Liver (tissue), 8 donors: ENCODE measurements at regions not wholly inside any gene's neighbourhood (a gene's known extent, or its start where the extent isn't known, plus 50 kb on each side); places are given as distances from the start of the nearest gene placed in this dataset.

ENCODE experiments used
- DNase-seq: peaks from one replicate; pipeline ENCODE4 v3.0.0-alpha.2; 2017; ENCODE audit warnings: low spot score
- H3K27ac ChIP-seq, 2 donors: one replicate each; pipeline ENCODE4 v1.7.0; 2013; ENCODE audit warnings: inconsistent platforms in 2 of 2, low read length in 2 of 2, control low read depth in 1 of 2, low read depth in 1 of 2, mild to moderate bottlenecking in 1 of 2
- H3K27me3 ChIP-seq, 4 donors: one replicate each; pipeline versions ENCODE4 v1.6.1 to v1.7.0; 2013; ENCODE audit warnings: low read length in 3 of 4, inconsistent platforms in 1 of 4, mild to moderate bottlenecking in 1 of 4, moderate library complexity in 1 of 4; ENCODE audit not compliant: control insufficient read depth in 4 of 4, insufficient read depth in 4 of 4
- H3K36me3 ChIP-seq, 4 donors: one replicate each; pipeline versions ENCODE4 v1.6.1 to v1.7.0; 2013; ENCODE audit warnings: low read length in 3 of 4, mild to moderate bottlenecking in 3 of 4, low read depth in 1 of 4, moderate library complexity in 1 of 4; ENCODE audit not compliant: control insufficient read depth in 4 of 4, insufficient read depth in 3 of 4
- H3K4me1 ChIP-seq, 4 donors: one replicate each; pipeline versions ENCODE4 v1.6.1 to v1.7.0; 2013; ENCODE audit warnings: low read length in 3 of 4, mild to moderate bottlenecking in 3 of 4, moderate library complexity in 1 of 4; ENCODE audit not compliant: control insufficient read depth in 4 of 4, insufficient read depth in 4 of 4
- H3K4me3 ChIP-seq, 3 donors: one replicate each; pipeline versions ENCODE4 v1.6.1 to v1.7.0; 2013; ENCODE audit warnings: low read length in 3 of 3, control low read depth in 1 of 3, low read depth in 1 of 3, mild to moderate bottlenecking in 1 of 3
- H3K9ac ChIP-seq, 2 donors: one replicate each; pipeline ENCODE4 v1.7.0; 2013; ENCODE audit warnings: low read length in 2 of 2, mild to moderate bottlenecking in 2 of 2, moderate library complexity in 2 of 2, control low read depth in 1 of 2, low read depth in 1 of 2
- H3K9me3 ChIP-seq, 4 donors: one replicate each; pipeline versions ENCODE4 v1.6.1 to v1.7.0; 2013; ENCODE audit warnings: low read length in 3 of 4; ENCODE audit not compliant: control insufficient read depth in 4 of 4
- EGR1 ChIP-seq, 2 donors: IDR thresholded peaks; 2 replicates each; pipeline ENCODE4 v1.6.1; 2016 to 2018; ENCODE audit warnings: antibody characterized with exemption in 2 of 2, low read depth in 2 of 2
- FOXA1 ChIP-seq: IDR thresholded peaks from 2 replicates; pipeline ENCODE4 v1.6.1; 2016; ENCODE audit warnings: antibody characterized with exemption
- FOXA2 ChIP-seq: IDR thresholded peaks from 2 replicates; pipeline ENCODE4 v1.6.1; 2016; ENCODE audit warnings: antibody characterized with exemption
- GABPA ChIP-seq, 2 donors: IDR thresholded peaks in 1 of 2; conservative IDR thresholded peaks in 1 of 2; 2 replicates each; pipeline ENCODE4 v1.6.1; 2016; ENCODE audit warnings: antibody characterized with exemption in 2 of 2, mild to moderate bottlenecking in 1 of 2, moderate library complexity in 1 of 2
- HNF4A ChIP-seq, 2 donors: conservative IDR thresholded peaks; 2 replicates each; pipeline ENCODE4 v1.6.1; 2016; ENCODE audit warnings: antibody characterized with exemption in 2 of 2, mild to moderate bottlenecking in 2 of 2
- HNF4G ChIP-seq: IDR thresholded peaks from 2 replicates; pipeline ENCODE4 v1.6.1; 2016; ENCODE audit warnings: antibody characterized with exemption
- JUND ChIP-seq, 2 donors: IDR thresholded peaks; 2 replicates each; pipeline ENCODE4 v1.6.1; 2016; ENCODE audit warnings: antibody characterized with exemption in 2 of 2
- NR2F2 ChIP-seq: IDR thresholded peaks from 2 replicates; pipeline ENCODE4 v1.6.1; 2016; ENCODE audit warnings: antibody characterized with exemption
- RAD21 ChIP-seq, 2 donors: IDR thresholded peaks; 2 replicates each; pipeline ENCODE4 v1.6.1; 2016; ENCODE audit warnings: antibody characterized with exemption in 2 of 2, mild to moderate bottlenecking in 2 of 2
- RXRA ChIP-seq, 2 donors: IDR thresholded peaks; 2 replicates each; pipeline ENCODE4 v1.6.1; 2017 to 2018; ENCODE audit warnings: antibody characterized with exemption in 2 of 2, mild to moderate bottlenecking in 1 of 2
- SP1 ChIP-seq: IDR thresholded peaks from 2 replicates; pipeline ENCODE4 v1.6.1; 2018; ENCODE audit warnings: antibody characterized with exemption, mild to moderate bottlenecking
- TAF1 ChIP-seq: conservative IDR thresholded peaks from 2 replicates; pipeline ENCODE4 v1.6.1; 2016; ENCODE audit warnings: antibody characterized with exemption, mild to moderate bottlenecking
- YY1 ChIP-seq: IDR thresholded peaks from 2 replicates; pipeline ENCODE4 v1.6.1; 2016; ENCODE audit warnings: antibody characterized with exemption, mild to moderate bottlenecking
- WGBS: extraction: QIAGEN DNeasy Blood & Tissue Kit; methylation state at CpG from one replicate; pipeline ENCODE4 v1.1.7; 2013; 5-methylcytosine and 5-hydroxymethylcytosine counted together
- TF ChIP-seq, protein P1 (sequence below): IDR thresholded peaks from 2 replicates; pipeline ENCODE4 v1.6.1; 2016; ENCODE audit warnings: antibody characterized with exemption
- TF ChIP-seq, protein P2 (sequence below): fragments of 150-350 bp; IDR thresholded peaks from 2 replicates; pipeline ENCODE4 v1.5.1; 2017; ENCODE audit warnings: improper control_type of control experiment, low read depth, low read length; ENCODE audit not compliant: missing input control
- TF ChIP-seq, protein P3 (sequence below): IDR thresholded peaks from 2 replicates; pipeline ENCODE4 v1.6.1; 2016; ENCODE audit warnings: antibody characterized with exemption
- TF ChIP-seq, protein P4 (sequence below): IDR thresholded peaks from 2 replicates; pipeline ENCODE4 v1.6.1; 2016; ENCODE audit warnings: antibody characterized with exemption
- donor health status: healthy.
- donor health status: healthy.
- donor health status: healthy.
- donor health status: healthy.
- donor health status: healthy.

DNA sequence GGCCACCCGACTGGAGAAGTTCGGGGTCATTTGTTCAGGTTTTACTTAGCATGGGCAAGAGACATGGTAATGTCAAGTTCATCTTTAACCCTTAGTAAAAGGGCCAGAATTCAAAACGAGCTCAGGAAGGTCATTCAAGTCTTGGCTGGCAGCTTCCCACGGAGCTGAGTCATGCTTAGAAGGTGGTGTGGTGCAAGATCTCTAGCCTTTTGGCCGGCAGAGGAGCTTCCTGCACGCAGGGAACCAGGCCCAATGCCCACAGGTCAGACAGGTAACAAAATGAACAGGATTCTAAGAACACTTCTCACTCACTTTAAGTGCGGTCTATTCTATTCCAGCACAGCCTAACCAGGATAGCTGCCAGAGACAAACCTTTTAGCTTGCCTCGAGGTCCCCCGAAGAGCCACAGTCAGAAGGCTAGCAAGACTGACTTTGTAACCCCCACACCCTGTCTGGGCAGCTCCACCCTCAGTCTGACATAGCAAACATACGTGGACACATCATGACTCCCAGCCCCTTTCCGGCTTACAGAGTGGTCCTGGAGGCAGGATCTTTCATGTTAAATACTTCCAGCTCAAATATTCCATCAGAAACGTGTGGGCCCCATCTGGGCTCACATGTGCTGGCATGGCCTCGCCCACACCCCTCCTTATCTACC, 292.7 kb downstream of the BCL11A start:
- Histone ChIP-seq H3K4me3 (no peak overlapping the region), H3K4me1 (no peaks in the 10 kb centered on the region), H3K9me3 (no peaks in the 10 kb centered on the region), H3K36me3 (no peaks in the 10 kb centered on the region), H3K9ac (no peak overlapping the region), H3K27ac (no peak overlapping the region), H3K27me3 (no peaks in the 10 kb centered on the region)
- TF ChIP-seq JUND (IDR thresholded peaks at IDR 0.05) = no peak
- TF ChIP-seq HNF4A (conservative IDR thresholded peaks at IDR 0.05) = peak in 1 of 2 donors; percentile 19
- 70% methylated on average over 13 of the region's 13 CpGs for WGBS
- DNase-seq = no peak

DNA sequence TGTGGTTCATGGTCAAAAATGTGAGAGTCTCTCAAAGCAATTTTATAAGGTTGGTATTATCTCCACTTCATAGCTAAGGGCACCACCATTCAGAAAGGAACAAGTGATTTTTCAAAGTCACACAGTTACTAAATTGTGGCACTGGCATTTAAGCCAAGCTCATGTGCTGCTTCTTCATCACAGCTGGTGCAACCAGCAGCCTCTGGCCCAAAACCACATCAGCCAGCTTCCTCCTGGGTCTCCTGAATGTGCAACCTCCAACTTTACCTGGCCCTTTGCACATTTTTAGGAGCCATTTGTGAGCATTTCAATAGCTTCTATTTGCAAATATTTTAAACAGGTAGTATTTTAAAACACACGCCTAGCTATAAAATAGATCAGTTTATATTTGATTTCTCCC, 293.7 kb downstream of the BCL11A start:
- no peak for DNase-seq
- no peak overlapping the region for H3K9ac ChIP-seq
- no peaks in the 10 kb centered on the region for H3K36me3 ChIP-seq
- H3K4me3 ChIP-seq = no peak overlapping the region
- no peak overlapping the region for H3K27ac ChIP-seq
- WGBS = 96% methylated on average over 1 of the region's 1 CpG
- H3K27me3 ChIP-seq = no peaks in the 10 kb centered on the region
- H3K4me1 ChIP-seq = no peaks in the 10 kb centered on the region
- TF ChIP-seq EGR1 (IDR thresholded peaks at IDR 0.05; ENCODE audit: low read depth in 2 of 2) (no peak), HNF4G (no peak), JUND (IDR thresholded peaks at IDR 0.05) (no peak), RAD21 (IDR thresholded peaks at IDR 0.05) (no peak)
- TF ChIP-seq, protein P1, sequence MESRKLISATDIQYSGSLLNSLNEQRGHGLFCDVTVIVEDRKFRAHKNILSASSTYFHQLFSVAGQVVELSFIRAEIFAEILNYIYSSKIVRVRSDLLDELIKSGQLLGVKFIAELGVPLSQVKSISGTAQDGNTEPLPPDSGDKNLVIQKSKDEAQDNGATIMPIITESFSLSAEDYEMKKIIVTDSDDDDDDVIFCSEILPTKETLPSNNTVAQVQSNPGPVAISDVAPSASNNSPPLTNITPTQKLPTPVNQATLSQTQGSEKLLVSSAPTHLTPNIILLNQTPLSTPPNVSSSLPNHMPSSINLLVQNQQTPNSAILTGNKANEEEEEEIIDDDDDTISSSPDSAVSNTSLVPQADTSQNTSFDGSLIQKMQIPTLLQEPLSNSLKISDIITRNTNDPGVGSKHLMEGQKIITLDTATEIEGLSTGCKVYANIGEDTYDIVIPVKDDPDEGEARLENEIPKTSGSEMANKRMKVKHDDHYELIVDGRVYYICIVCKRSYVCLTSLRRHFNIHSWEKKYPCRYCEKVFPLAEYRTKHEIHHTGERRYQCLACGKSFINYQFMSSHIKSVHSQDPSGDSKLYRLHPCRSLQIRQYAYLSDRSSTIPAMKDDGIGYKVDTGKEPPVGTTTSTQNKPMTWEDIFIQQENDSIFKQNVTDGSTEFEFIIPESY = no peak
- H3K9me3 ChIP-seq = no peaks in the 10 kb centered on the region

DNA sequence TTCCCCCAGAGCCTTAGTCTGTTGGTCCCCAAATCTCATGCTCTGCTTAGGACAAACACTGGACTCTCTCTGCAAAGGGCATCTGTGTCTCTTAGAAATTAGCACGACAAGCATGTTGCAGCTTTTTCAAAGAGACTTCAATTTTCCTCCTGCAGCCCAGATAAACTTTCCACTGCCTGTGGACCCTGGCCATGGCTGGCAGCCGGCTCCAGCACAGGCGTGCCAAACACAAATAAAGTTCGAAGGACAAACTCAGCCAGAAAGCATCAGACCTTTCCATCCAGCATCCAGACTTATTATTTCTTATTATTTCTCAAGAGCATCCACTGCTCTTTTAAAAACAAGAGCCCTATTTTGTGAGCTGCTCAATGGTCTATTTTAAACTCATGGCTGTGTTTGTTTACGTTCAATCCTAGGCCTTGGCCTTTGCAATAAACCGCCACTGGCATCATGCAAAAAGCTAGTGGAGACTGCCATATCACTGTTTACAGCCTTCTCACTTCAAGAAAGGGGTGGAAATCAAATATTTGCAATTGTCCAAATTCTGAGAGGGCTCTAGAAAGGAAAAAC, 300.8 kb downstream of the BCL11A start:
- H3K36me3 ChIP-seq = no peaks in the 10 kb centered on the region
- H3K27ac ChIP-seq = no peak overlapping the region
- no peaks in the 10 kb centered on the region for H3K9me3 ChIP-seq
- H3K4me1 ChIP-seq = peaks cover 0 to 7% (median 0%) of the 10 kb centered on the region in 4 donors
- no peak overlapping the region for H3K4me3 ChIP-seq
- H3K9ac ChIP-seq = no peak overlapping the region
- WGBS = 46% methylated on average over 6 of the region's 6 CpGs
- no peaks in the 10 kb centered on the region for H3K27me3 ChIP-seq
- DNase-seq = no peak
- TF ChIP-seq FOXA2 = no peak
- TF ChIP-seq NR2F2 = no peak
- no peak for TF ChIP-seq HNF4G
- TF ChIP-seq FOXA1 = no peak
- TF ChIP-seq, protein P2, sequence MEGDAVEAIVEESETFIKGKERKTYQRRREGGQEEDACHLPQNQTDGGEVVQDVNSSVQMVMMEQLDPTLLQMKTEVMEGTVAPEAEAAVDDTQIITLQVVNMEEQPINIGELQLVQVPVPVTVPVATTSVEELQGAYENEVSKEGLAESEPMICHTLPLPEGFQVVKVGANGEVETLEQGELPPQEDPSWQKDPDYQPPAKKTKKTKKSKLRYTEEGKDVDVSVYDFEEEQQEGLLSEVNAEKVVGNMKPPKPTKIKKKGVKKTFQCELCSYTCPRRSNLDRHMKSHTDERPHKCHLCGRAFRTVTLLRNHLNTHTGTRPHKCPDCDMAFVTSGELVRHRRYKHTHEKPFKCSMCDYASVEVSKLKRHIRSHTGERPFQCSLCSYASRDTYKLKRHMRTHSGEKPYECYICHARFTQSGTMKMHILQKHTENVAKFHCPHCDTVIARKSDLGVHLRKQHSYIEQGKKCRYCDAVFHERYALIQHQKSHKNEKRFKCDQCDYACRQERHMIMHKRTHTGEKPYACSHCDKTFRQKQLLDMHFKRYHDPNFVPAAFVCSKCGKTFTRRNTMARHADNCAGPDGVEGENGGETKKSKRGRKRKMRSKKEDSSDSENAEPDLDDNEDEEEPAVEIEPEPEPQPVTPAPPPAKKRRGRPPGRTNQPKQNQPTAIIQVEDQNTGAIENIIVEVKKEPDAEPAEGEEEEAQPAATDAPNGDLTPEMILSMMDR = no peak
- TF ChIP-seq YY1 = no peak
- TF ChIP-seq HNF4A (conservative IDR thresholded peaks at IDR 0.05) = no peak
- no peak for TF ChIP-seq RAD21 (IDR thresholded peaks at IDR 0.05)
- no peak for TF ChIP-seq SP1
- no peak for TF ChIP-seq RXRA (IDR thresholded peaks at IDR 0.05)
- TF ChIP-seq, protein P3, sequence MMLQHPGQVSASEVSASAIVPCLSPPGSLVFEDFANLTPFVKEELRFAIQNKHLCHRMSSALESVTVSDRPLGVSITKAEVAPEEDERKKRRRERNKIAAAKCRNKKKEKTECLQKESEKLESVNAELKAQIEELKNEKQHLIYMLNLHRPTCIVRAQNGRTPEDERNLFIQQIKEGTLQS = no peak
- TF ChIP-seq EGR1 (IDR thresholded peaks at IDR 0.05; ENCODE audit: low read depth in 2 of 2) = no peak
- TF ChIP-seq, protein P1 = no peak
- no peak for TF ChIP-seq GABPA (IDR thresholded peaks at IDR 0.05 in 1 of 2, conservative IDR thresholded peaks at IDR 0.05 in 1 of 2)
- TF ChIP-seq TAF1 = no peak
- TF ChIP-seq JUND (IDR thresholded peaks at IDR 0.05) = no peak
- TF ChIP-seq, protein P4, sequence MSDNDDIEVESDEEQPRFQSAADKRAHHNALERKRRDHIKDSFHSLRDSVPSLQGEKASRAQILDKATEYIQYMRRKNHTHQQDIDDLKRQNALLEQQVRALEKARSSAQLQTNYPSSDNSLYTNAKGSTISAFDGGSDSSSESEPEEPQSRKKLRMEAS = no peak
